DMS53 treated with DMSO at 0.1 percent for 48 hours (cell line): ENCODE measurements at regions not wholly inside any gene's neighbourhood (a gene's known extent, or its start where the extent isn't known, plus 50 kb on each side); places are given as distances from the start of the nearest gene placed in this dataset.

Source experiments
- DNase-seq: peaks from one replicate; lab custom pipeline; 2025; ENCODE audit not compliant: unreplicated experiment; lab: John Stamatoyannopoulos, UW

GRCh38 chr2:198817536-198817935 is 640.2 kb downstream of the SATB2 start:
- DNase-seq = no peak

- DNase-seq = no peak
These were observed 642.1 kb downstream of the SATB2 start for GRCh38 chr2:198815626-198816025.

GRCh38 chr2:198811198-198811597 is 646.5 kb downstream of the SATB2 start:
- no peak for DNase-seq

GRCh38 chr2:198809976-198810375 is 647.8 kb downstream of the SATB2 start:
- no peak for DNase-seq

GRCh38 chr2:198807131-198807530 is 650.6 kb downstream of the SATB2 start:
- no peak for DNase-seq

- DNase-seq = no peak
These were observed 662.3 kb downstream of the SATB2 start for GRCh38 chr2:198795419-198795818.

GRCh38 chr2:198791623-198792022 is 666.1 kb downstream of the SATB2 start:
- no peak for DNase-seq

- DNase-seq = no peak
These were observed 669.1 kb downstream of the SATB2 start for GRCh38 chr2:198788676-198789075.

- no peak for DNase-seq
These were observed 675.0 kb downstream of the SATB2 start for GRCh38 chr2:198782734-198783133.

- no peak for DNase-seq
These were observed 680.9 kb downstream of the SATB2 start for GRCh38 chr2:198776616-198777406.

- DNase-seq = no peak
These were observed 682.0 kb downstream of the SATB2 start for GRCh38 chr2:198775737-198776136.

GRCh38 chr2:198774576-198774975 is 683.2 kb downstream of the SATB2 start:
- DNase-seq = no peak

GRCh38 chr2:198767694-198768093 is 690.0 kb downstream of the SATB2 start:
- no peak for DNase-seq

GRCh38 chr2:198763793-198764192 is 693.9 kb downstream of the SATB2 start:
- no peak for DNase-seq

- no peak for DNase-seq
These were observed 695.3 kb downstream of the SATB2 start for GRCh38 chr2:198762441-198762840.

GRCh38 chr2:198757069-198757468 is 700.7 kb downstream of the SATB2 start:
- DNase-seq = no peak

GRCh38 chr2:198756166-198756565 is 701.6 kb downstream of the SATB2 start:
- DNase-seq = no peak

- no peak for DNase-seq
These were observed 704.6 kb downstream of the SATB2 start for GRCh38 chr2:198753101-198753500.

- DNase-seq = no peak
These were observed 708.4 kb downstream of the SATB2 start for GRCh38 chr2:198749364-198749763.

- DNase-seq = no peak
These were observed 725.8 kb downstream of the SATB2 start for GRCh38 chr2:198731842-198732399.

GRCh38 chr2:198720266-198720665 is 737.5 kb downstream of the SATB2 start:
- DNase-seq = no peak

GRCh38 chr2:198717451-198717850 is 740.3 kb downstream of the SATB2 start:
- no peak for DNase-seq
